ENCODE measurements at regions not wholly inside any gene's neighbourhood (a gene's known extent, or its start where the extent isn't known, plus 50 kb on each side); places are given as distances from the start of the nearest gene placed in this dataset.

- H3K4me1 ChIP-seq (ENCODE audit: control insufficient read depth in 1 of 2, insufficient read depth in 2 of 2, low read length in 2 of 2) = peaks cover 11 to 20% of the 10 kb centered on the region in 2 donors
- no peak overlapping the region for H3K4me3 ChIP-seq (replicated peaks in 1 of 3; ENCODE audit: low read depth in 2 of 3, low read length in 3 of 3)
- H3K4me2 ChIP-seq (replicated peaks; ENCODE audit: extremely low read depth, low read length, poor library complexity, severe bottlenecking) = no peak overlapping the region
- TF ChIP-seq CTCF (IDR thresholded peaks at IDR 0.05) = no peak
- H2AFZ ChIP-seq (ENCODE audit: insufficient read depth, low read depth, low read length, poor library complexity, severe bottlenecking) = no peak overlapping the region
- Mint-ChIP-seq H3K4me1 (peaks cover 23% of the 10 kb centered on the region), H3K27me3 (ENCODE audit: low read depth in 3 of 3) (peaks cover 0 to 1% (median 0%) of the 10 kb centered on the region in 3 donors), H3K27ac (peak overlapping the region in 6 of 7 donors; percentile 12 to 88 (median 65)), H3K9me3 (no peaks in the 10 kb centered on the region), H3K4me3 (no peak overlapping the region), H3K36me3 (no peaks in the 10 kb centered on the region)
- no peak overlapping the region for H3K9ac ChIP-seq (ENCODE audit: insufficient read depth, low read length, poor library complexity, severe bottlenecking)
- DNase-seq = peak; percentile 38 to 62 (median 50)
- H3K79me2 ChIP-seq (ENCODE audit: insufficient read depth, low read length) = no peaks in the 10 kb centered on the region
- no peak overlapping the region for H3K27ac ChIP-seq (ENCODE audit: low read depth in 1 of 2, low read length in 2 of 2)
- H3K27me3 ChIP-seq (ENCODE audit: control insufficient read depth in 2 of 2, insufficient read depth in 2 of 2, low read length in 2 of 2) = no peaks in the 10 kb centered on the region
- intact Hi-C loops (cut with micrococcal nuclease) = no loop called here
- H3K36me3 ChIP-seq (replicated peaks in 1 of 2; ENCODE audit: control insufficient read depth in 1 of 2, insufficient read depth in 2 of 2, low read length in 2 of 2) = no peaks in the 10 kb centered on the region
- no peaks in the 10 kb centered on the region for H4K20me1 ChIP-seq (ENCODE audit: insufficient read depth, low read length)
- no peaks in the 10 kb centered on the region for H3K9me3 ChIP-seq (replicated peaks in 1 of 2; ENCODE audit: control insufficient read depth in 1 of 2, insufficient read depth in 1 of 2, low read length in 2 of 2)
These were observed 368.3 kb downstream of the IRS2 start for GRCh38 chr13:109418111-109418510.

GRCh38 chr13:109416001-109416400 is 370.4 kb downstream of the IRS2 start:
- 66% methylated on average over 5 of the region's 12 CpGs for WGBS (ENCODE audit: insufficient coverage)
- peaks cover 22% of the 10 kb centered on the region for H3K4me1 Mint-ChIP-seq
- intact Hi-C loops (cut with micrococcal nuclease) = no loop called here
- H3K27ac ChIP-seq (ENCODE audit: low read depth in 1 of 2, low read length in 2 of 2) = no peak overlapping the region
- no peak overlapping the region for H3K4me3 ChIP-seq (replicated peaks in 1 of 3; ENCODE audit: low read depth in 2 of 3, low read length in 3 of 3)
- H3K4me1 ChIP-seq (ENCODE audit: control insufficient read depth in 1 of 2, insufficient read depth in 2 of 2, low read length in 2 of 2) = peaks cover 13 to 20% of the 10 kb centered on the region in 2 donors
- H3K27me3 ChIP-seq (ENCODE audit: control insufficient read depth in 2 of 2, insufficient read depth in 2 of 2, low read length in 2 of 2) = no peaks in the 10 kb centered on the region
- no peak for DNase-seq
- H3K36me3 ChIP-seq (replicated peaks in 1 of 2; ENCODE audit: control insufficient read depth in 1 of 2, insufficient read depth in 2 of 2, low read length in 2 of 2) = no peaks in the 10 kb centered on the region
- no peak overlapping the region for H2AFZ ChIP-seq (ENCODE audit: insufficient read depth, low read depth, low read length, poor library complexity, severe bottlenecking)
- no peak overlapping the region for H3K4me2 ChIP-seq (replicated peaks; ENCODE audit: extremely low read depth, low read length, poor library complexity, severe bottlenecking)
- no peaks in the 10 kb centered on the region for H3K36me3 Mint-ChIP-seq
- H3K9me3 ChIP-seq (replicated peaks in 1 of 2; ENCODE audit: control insufficient read depth in 1 of 2, insufficient read depth in 1 of 2, low read length in 2 of 2) = no peaks in the 10 kb centered on the region
- no peaks in the 10 kb centered on the region for H4K20me1 ChIP-seq (ENCODE audit: insufficient read depth, low read length)
- no peak overlapping the region for H3K4me3 Mint-ChIP-seq
- H3K9ac ChIP-seq (ENCODE audit: insufficient read depth, low read length, poor library complexity, severe bottlenecking) = no peak overlapping the region
- no peaks in the 10 kb centered on the region for H3K9me3 Mint-ChIP-seq
- no peaks in the 10 kb centered on the region for H3K79me2 ChIP-seq (ENCODE audit: insufficient read depth, low read length)
- peaks cover 0 to 1% (median 0%) of the 10 kb centered on the region in 3 donors for H3K27me3 Mint-ChIP-seq (ENCODE audit: low read depth in 3 of 3)
- H3K27ac Mint-ChIP-seq = peak overlapping the region in 1 of 7 donors; percentile 36
- TF ChIP-seq CTCF (IDR thresholded peaks at IDR 0.05) = no peak

Measured in CD14-positive monocyte (primary cell).